ENCODE measurements at regions not wholly inside any gene's neighbourhood (a gene's known extent, or its start where the extent isn't known, plus 50 kb on each side); places are given as distances from the start of the nearest gene placed in this dataset.

DNA sequence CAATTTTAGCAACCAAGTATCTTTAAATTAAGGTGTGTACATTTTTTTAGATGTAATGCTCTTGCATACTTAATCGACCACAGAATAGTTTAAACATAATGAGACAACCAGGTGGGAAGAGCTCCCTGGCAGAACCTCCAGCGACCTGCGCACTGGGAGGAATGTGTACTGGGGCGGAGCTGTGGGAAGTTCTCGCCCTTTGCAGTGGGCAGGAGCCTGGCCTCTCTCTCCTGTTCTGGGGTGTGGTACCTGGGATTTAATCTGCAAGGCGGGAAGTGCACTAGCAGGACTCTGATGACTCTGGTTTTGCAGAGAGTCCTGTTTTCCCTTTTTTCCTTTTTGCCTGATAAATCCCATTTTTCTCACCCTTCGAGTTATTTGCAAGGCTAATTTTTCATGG, 150.7 kb downstream of the SLC28A3 start:
- DNase-seq (ENCODE audit: low read depth) = no peak
- H3K4me3 ChIP-seq (ENCODE audit: low read depth, low read length) = no peak overlapping the region
- TF ChIP-seq, protein P1, sequence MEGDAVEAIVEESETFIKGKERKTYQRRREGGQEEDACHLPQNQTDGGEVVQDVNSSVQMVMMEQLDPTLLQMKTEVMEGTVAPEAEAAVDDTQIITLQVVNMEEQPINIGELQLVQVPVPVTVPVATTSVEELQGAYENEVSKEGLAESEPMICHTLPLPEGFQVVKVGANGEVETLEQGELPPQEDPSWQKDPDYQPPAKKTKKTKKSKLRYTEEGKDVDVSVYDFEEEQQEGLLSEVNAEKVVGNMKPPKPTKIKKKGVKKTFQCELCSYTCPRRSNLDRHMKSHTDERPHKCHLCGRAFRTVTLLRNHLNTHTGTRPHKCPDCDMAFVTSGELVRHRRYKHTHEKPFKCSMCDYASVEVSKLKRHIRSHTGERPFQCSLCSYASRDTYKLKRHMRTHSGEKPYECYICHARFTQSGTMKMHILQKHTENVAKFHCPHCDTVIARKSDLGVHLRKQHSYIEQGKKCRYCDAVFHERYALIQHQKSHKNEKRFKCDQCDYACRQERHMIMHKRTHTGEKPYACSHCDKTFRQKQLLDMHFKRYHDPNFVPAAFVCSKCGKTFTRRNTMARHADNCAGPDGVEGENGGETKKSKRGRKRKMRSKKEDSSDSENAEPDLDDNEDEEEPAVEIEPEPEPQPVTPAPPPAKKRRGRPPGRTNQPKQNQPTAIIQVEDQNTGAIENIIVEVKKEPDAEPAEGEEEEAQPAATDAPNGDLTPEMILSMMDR (IDR thresholded peaks at IDR 0.05; ENCODE audit: insufficient read depth, low read depth, low read length) = no peak

DNA sequence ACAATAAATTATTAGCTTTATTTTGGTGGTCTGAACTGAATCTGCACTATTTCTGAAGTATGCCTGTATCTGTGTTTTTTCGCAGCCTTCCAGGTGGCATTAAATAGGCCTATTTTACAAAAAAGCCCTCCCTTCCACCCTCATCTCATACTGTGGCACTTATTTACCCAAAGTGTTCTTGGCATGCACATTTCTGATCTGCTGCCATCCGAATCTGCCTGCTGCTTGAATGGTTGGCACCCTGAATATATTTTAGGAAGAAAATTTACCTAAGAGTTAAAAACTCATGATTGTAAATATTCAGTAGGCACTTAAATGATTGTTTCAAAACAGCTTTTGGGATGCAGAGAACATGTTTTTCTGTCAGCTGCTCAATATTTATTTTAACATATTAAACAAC, 150.1 kb downstream of the SLC28A3 start:
- TF ChIP-seq, protein P1 (IDR thresholded peaks at IDR 0.05; ENCODE audit: insufficient read depth, low read depth, low read length) = no peak
- no peak overlapping the region for H3K4me3 ChIP-seq (ENCODE audit: low read depth, low read length)
- DNase-seq (ENCODE audit: low read depth) = no peak

DNA sequence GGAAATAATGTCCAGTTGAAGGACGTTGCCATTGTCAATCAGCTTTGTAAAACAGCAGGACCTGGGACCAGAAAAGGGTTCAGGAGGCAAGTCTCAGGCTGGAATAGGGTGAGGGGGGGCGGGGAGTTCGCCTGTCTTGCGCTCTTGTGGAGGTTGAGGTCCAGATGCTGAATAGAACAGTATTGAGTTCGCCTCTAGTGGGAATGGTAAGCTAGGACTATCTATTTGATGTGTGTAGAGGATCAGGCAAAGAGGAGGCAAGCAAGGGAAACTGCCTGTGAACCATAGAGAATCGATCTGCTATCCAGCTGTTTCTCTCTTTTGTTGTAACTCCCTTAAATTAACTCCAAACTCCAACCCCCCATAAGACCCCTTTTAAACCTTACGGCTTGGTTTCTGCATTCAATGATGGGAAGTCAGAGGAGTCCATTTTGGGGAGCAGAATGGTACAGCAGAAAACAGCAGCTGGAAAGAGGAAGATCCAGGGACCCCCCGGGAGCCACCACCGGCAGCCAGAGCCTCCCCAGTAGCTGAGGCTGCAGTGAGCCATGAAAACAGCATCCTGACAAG, 133.7 kb downstream of the SLC28A3 start:
- no peak overlapping the region for H3K4me3 ChIP-seq (ENCODE audit: low read depth, low read length)
- DNase-seq (ENCODE audit: low read depth) = no peak
- TF ChIP-seq, protein P1 (IDR thresholded peaks at IDR 0.05; ENCODE audit: insufficient read depth, low read depth, low read length) = no peak

DNA sequence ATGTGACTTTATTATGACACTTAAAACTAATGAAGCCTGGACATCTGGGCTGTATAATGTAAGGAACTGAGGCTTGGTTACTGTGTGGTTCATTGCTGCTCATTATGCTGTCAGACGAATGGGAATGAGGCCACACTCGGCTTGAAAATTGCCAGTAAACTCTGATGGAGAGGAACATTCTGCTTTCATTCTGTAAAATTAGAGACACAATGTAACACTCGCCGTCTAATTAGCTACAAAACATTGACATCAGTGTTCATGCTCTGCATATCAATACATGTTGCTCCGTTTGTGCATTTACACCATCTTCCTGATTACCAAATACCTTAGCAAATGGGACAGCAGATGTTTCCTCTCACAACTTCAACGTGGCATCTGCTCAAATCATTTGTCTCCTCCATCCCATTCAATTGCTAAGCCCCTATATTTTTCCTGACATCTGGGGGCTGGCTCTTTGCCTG, 133.0 kb downstream of the SLC28A3 start:
- DNase-seq (ENCODE audit: low read depth) = no peak
- TF ChIP-seq, protein P1 (IDR thresholded peaks at IDR 0.05; ENCODE audit: insufficient read depth, low read depth, low read length) = no peak
- no peak overlapping the region for H3K4me3 ChIP-seq (ENCODE audit: low read depth, low read length)

DNA sequence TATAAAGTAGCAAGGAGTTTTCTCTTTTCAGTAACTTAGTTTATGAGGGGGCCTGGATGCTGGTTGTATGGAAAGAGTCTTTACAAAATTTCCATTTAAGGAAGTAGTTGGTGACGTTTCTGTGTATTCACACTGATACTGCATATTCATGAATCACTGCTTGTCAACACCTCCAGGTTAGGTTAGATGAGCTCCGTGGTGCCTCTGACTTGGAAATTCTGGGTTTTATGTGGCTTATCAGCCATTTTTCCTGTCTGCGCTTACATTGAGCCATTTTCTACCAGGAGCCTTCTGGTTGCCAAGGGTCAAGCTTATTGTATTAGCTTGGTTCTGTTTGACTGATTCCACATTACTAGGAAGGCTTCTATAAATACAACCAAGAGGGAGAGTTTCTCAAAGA, 128.3 kb downstream of the SLC28A3 start:
- TF ChIP-seq, protein P1 (IDR thresholded peaks at IDR 0.05; ENCODE audit: insufficient read depth, low read depth, low read length) = no peak
- H3K4me3 ChIP-seq (ENCODE audit: low read depth, low read length) = no peak overlapping the region
- peak; percentile 16 for DNase-seq (ENCODE audit: low read depth)

DNA sequence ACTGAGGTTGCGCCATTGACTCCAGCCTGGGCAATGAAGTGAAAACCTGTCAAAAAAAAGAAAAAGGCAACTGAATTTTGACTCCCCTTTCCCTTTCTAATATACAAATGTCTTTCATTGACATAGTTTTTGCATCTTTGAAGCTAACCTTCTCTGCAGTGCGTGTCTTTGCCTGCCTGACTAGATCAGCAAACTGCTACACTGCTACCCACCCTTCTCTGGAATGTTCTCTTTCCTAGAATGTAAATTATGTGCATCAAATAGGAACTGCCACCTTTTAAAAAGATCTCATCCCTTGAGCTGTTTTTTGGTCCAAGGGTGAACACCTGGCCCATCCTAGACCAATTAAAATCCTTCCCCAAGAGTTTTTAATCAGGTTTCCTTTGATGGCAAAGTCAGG, 127.6 kb downstream of the SLC28A3 start:
- no peak for DNase-seq (ENCODE audit: low read depth)
- no peak overlapping the region for H3K4me3 ChIP-seq (ENCODE audit: low read depth, low read length)
- TF ChIP-seq, protein P1 (IDR thresholded peaks at IDR 0.05; ENCODE audit: insufficient read depth, low read depth, low read length) = no peak

DNA sequence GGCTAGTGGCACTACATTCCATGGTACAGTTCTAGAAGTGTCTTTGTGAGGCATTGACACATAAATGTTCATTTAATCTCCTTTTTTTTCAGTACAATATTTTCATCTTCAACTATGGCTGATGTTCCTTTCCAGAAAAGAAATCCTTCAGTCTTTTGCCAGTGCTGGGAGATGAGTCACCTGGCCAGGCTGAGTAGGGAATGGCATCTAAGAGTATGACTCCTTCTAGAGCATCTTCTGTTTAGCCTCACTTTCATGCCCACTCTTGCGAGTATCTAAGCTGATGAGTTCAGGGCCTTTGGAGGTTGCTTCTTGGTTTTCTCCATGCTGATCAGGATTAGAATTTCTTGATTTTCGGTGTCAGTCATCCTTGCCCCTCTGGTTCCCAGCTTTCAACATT, 124.4 kb downstream of the SLC28A3 start:
- DNase-seq (ENCODE audit: low read depth) = no peak
- TF ChIP-seq, protein P1 (IDR thresholded peaks at IDR 0.05; ENCODE audit: insufficient read depth, low read depth, low read length) = no peak
- H3K4me3 ChIP-seq (ENCODE audit: low read depth, low read length) = no peak overlapping the region
